HCT116 (cell line): ENCODE measurements at regions not wholly inside any gene's neighbourhood (a gene's known extent, or its start where the extent isn't known, plus 50 kb on each side); places are given as distances from the start of the nearest gene placed in this dataset.

Source experiments
- ATAC-seq: fragments of 200-7000 bp; cut with Tn5 transposase; 2 replicates; pipeline ENCODE4 v1.9.1; 2020; ENCODE audit warnings: mild to moderate bottlenecking, moderate library complexity
- BruUV-seq: library from RNA; stranded (reverse); fragments of 400-500 nt; replicated peaks from 2 replicates; lab custom pipeline; 2021; lab: Mats Ljungman, UMichigan
- CTCF ChIA-PET: fragments of 300-600 bp; sonication (Branson Sonifier 250); formaldehyde crosslinking; loops from one replicate; lab custom pipeline; 2021; ENCODE audit warnings: antibody characterized with exemption; lab: Charles Lee
- POLR2A ChIA-PET: fragments of 300-600, 350-600 bp; sonication (Branson Sonifier 250); formaldehyde crosslinking; loops from one replicate; lab custom pipeline; 2021; ENCODE audit warnings: antibody characterized with exemption; lab: Charles Lee
- RAD21 ChIA-PET, 2 experiments: fragments of 300-600 bp; sonication (Branson Sonifier 250); formaldehyde crosslinking; loops; one replicate each; lab custom pipeline; 2023; ENCODE audit warnings: low total read pairs in 2 of 2; ENCODE audit not compliant: uncharacterized antibody in 2 of 2, unreplicated experiment in 2 of 2, low non-redundant PET in 1 of 2; lab: Charles Lee
- DNase-seq: peaks from one replicate; pipeline ENCODE4 v3.0.0-alpha.2; 2010; ENCODE audit warnings: low read depth, low spot score
- H2AFZ ChIP-seq: fragments of 200-600 bp; shearing (Covaris generic), sonication (generic); 2 replicates; pipeline ENCODE4 v1.6.1; 2017; ENCODE audit warnings: low read depth, mixed run types, mixed read lengths, antibody characterized with exemption, low read length; ENCODE audit not compliant: poor library complexity, severe bottlenecking
- H3K27ac ChIP-seq: 2 replicates; pipeline ENCODE4 v1.5.1; 2012; ENCODE audit warnings: low read depth, low read length
- H3K27me3 ChIP-seq: fragments of 200-600 bp; sonication (generic); 2 replicates; pipeline ENCODE4 v1.6.1; 2016; ENCODE audit warnings: mixed run types, low read length, mixed read lengths; ENCODE audit not compliant: insufficient read depth
- H3K36me3 ChIP-seq, 2 experiments: fragments of 200-500 bp in 1 of 2; fragments of 200-600 bp in 1 of 2; sonication (Bioruptor generic) in 1 of 2; sonication (generic) in 1 of 2; 2 replicates each; pipeline versions ENCODE4 v1.5.1 to v1.6.1; 2014 to 2016; ENCODE audit warnings: low read length in 2 of 2, inconsistent platforms in 1 of 2, mixed read lengths in 1 of 2, mixed run types in 1 of 2; ENCODE audit not compliant: insufficient read depth in 2 of 2, control insufficient read depth in 1 of 2
- H3K4me1 ChIP-seq, 2 experiments: fragments of 200-600 bp in 1 of 2; sonication (generic) in 1 of 2; 2 replicates each; pipeline versions ENCODE4 v1.5.1 to v1.6.1; 2012 to 2017; ENCODE audit warnings: low read length in 2 of 2, inconsistent platforms in 1 of 2, mild to moderate bottlenecking in 1 of 2, mixed read lengths in 1 of 2, mixed run types in 1 of 2, moderate library complexity in 1 of 2; ENCODE audit not compliant: insufficient read depth in 2 of 2, control insufficient read depth in 1 of 2
- H3K4me2 ChIP-seq: fragments of 200-600 bp; sonication (generic); 2 replicates; pipeline ENCODE4 v1.6.1; 2017; ENCODE audit warnings: mixed run types, low read length, mixed read lengths
- H3K4me3 ChIP-seq, 2 experiments: fragments of 200-600 bp in 1 of 2; sonication (generic) in 1 of 2; replicated peaks in 1 of 2; 2 replicates each; pipeline ENCODE4 v1.5.1; 2011 to 2016; ENCODE audit warnings: low read length in 2 of 2, control low read depth in 1 of 2, low read depth in 1 of 2, mild to moderate bottlenecking in 1 of 2, mixed read lengths in 1 of 2, mixed run types in 1 of 2
- H3K79me2 ChIP-seq: fragments of 200-600 bp; sonication (generic); 2 replicates; pipeline ENCODE4 v1.6.1; 2017; ENCODE audit warnings: mild to moderate bottlenecking, mixed run types, low read length, moderate library complexity, mixed read lengths; ENCODE audit not compliant: insufficient read depth
- H3K9ac ChIP-seq: fragments of 200-600 bp; sonication (generic); 2 replicates; pipeline ENCODE4 v1.6.1; 2016; ENCODE audit warnings: low read length, mixed read lengths
- H3K9me2 ChIP-seq: fragments of 200-600 bp; sonication (generic), shearing (Covaris generic); 2 replicates; pipeline ENCODE4 v1.6.1; 2017; ENCODE audit warnings: mixed run types, mild to moderate bottlenecking, moderate library complexity; ENCODE audit not compliant: insufficient read depth
- H3K9me3 ChIP-seq, 2 experiments: fragments of 200-500 bp in 1 of 2; fragments of 200-600 bp in 1 of 2; sonication (Bioruptor generic) in 1 of 2; sonication (generic) in 1 of 2; 2 replicates each; pipeline ENCODE4 v1.6.1; 2014 to 2017; ENCODE audit warnings: low read length in 2 of 2, mixed read lengths in 2 of 2, inconsistent platforms in 1 of 2, low read depth in 1 of 2, mild to moderate bottlenecking in 1 of 2, mixed run types in 1 of 2, moderate library complexity in 1 of 2; ENCODE audit not compliant: control insufficient read depth in 1 of 2, insufficient read depth in 1 of 2
- H4K20me1 ChIP-seq: fragments of 200-600 bp; sonication (generic), shearing (Covaris generic); 2 replicates; pipeline ENCODE4 v1.6.1; 2017; ENCODE audit warnings: mixed run types, mild to moderate bottlenecking, moderate library complexity; ENCODE audit not compliant: insufficient read depth
- CBX3 ChIP-seq: IDR thresholded peaks from 2 replicates; pipeline ENCODE4 v1.6.1; 2012; ENCODE audit warnings: low read depth
- CEBPB ChIP-seq: IDR thresholded peaks from 2 replicates; pipeline ENCODE4 v1.6.1; 2012; ENCODE audit warnings: low read depth
- EGR1 ChIP-seq: IDR thresholded peaks from 2 replicates; pipeline ENCODE4 v1.6.1; 2012; ENCODE audit warnings: low read depth
- ELF1 ChIP-seq: IDR thresholded peaks from 2 replicates; pipeline ENCODE4 v1.6.1; 2012; ENCODE audit warnings: low read depth, borderline replicate concordance
- EZH2 ChIP-seq: fragments of 200-600 bp; sonication (generic); IDR thresholded peaks from 2 replicates; pipeline ENCODE4 v1.6.1; 2017; ENCODE audit warnings: antibody characterized with exemption, mixed run types
- FOSL1 ChIP-seq: IDR thresholded peaks from 2 replicates; pipeline ENCODE4 v1.6.1; 2012; ENCODE audit warnings: low read depth
- POLR2A ChIP-seq: IDR thresholded peaks from 2 replicates; pipeline ENCODE4 v1.7.0; 2011; ENCODE audit warnings: borderline replicate concordance; ENCODE audit not compliant: insufficient read depth, insufficient read length; ENCODE audit errors: extremely low read depth
- POLR2AphosphoS5 ChIP-seq: IDR thresholded peaks from 2 replicates; pipeline ENCODE4 v1.6.1; 2011; ENCODE audit warnings: mild to moderate bottlenecking, low read depth, low read length, moderate library complexity
- REST ChIP-seq: IDR thresholded peaks from 2 replicates; pipeline ENCODE4 v1.6.1; 2012; ENCODE audit warnings: low read depth
- SP1 ChIP-seq: IDR thresholded peaks from 2 replicates; pipeline ENCODE4 v1.6.1; 2012; ENCODE audit warnings: low read depth
- SRF ChIP-seq: IDR thresholded peaks from 2 replicates; pipeline ENCODE4 v1.6.1; 2012; ENCODE audit warnings: low read depth
- TCF7L2 ChIP-seq: IDR thresholded peaks from 2 replicates; pipeline ENCODE4 v1.7.0; 2011; ENCODE audit warnings: borderline replicate concordance, inconsistent platforms; ENCODE audit not compliant: insufficient read depth, insufficient read length; ENCODE audit errors: extremely low read depth
- YY1 ChIP-seq: IDR thresholded peaks from 2 replicates; pipeline ENCODE4 v1.6.1; 2011; ENCODE audit warnings: low read length, low read depth, moderate library complexity, mild to moderate bottlenecking; ENCODE audit not compliant: insufficient replicate concordance; ENCODE audit errors: extremely low read depth
- ZBTB33 ChIP-seq: IDR thresholded peaks from 2 replicates; pipeline ENCODE4 v1.6.1; 2011; ENCODE audit warnings: mild to moderate bottlenecking, low read length, moderate library complexity; ENCODE audit not compliant: insufficient replicate concordance; ENCODE audit errors: extremely low read depth
- ZNF274 ChIP-seq: fragments of 200-500 bp; sonication (Bioruptor generic); IDR thresholded peaks from 2 replicates; pipeline ENCODE4 v1.6.1; 2014; ENCODE audit warnings: mild to moderate bottlenecking, low read depth, low read length, inconsistent platforms
- intact Hi-C: fragments of 100-400 bp; cut with micrococcal nuclease; formaldehyde crosslinking; loops from 2 replicates; pipeline ENCODE4 v1.10.0; 2022
- TF ChIP-seq, protein P1 (sequence below): IDR thresholded peaks from 2 replicates; pipeline ENCODE4 v1.6.1; 2012

DNA sequence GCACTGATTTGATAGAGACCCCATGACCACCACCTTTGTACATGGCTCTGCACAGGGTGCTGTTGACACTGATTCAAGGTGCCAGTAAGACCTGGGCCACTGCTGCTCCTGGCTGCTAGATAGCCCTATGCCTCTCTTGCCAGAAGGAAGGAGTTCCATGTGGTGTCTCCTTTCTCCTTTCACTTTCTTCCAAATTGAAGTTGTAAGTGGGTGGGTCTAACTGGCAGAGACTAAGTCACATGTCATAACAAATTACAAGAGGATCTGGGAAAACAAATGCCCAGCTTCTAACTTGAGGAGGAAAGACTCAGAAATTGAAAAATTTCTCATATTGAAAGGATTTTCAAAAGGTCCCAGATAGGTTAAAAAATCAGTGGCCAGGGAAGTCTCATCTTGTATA is 116.8 kb downstream of the TFAP2B start:
- ChIA-PET RAD21 (no interaction called here), POLR2A (no interaction called here), CTCF (no interaction called here)
- H3K4me3 ChIP-seq = no peak overlapping the region
- TF ChIP-seq REST (no peak), POLR2A (no peak), SP1 (no peak), ZBTB33 (no peak), ELF1 (no peak), FOSL1 (no peak), YY1 (no peak), EGR1 (no peak), CBX3 (no peak), TCF7L2 (no peak), POLR2AphosphoS5 (no peak), CEBPB (no peak), SRF (no peak), EZH2 (no peak), ZNF274 (no peak)
- TF ChIP-seq, protein P1, sequence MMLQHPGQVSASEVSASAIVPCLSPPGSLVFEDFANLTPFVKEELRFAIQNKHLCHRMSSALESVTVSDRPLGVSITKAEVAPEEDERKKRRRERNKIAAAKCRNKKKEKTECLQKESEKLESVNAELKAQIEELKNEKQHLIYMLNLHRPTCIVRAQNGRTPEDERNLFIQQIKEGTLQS = no peak
- H4K20me1 ChIP-seq = no peaks in the 10 kb centered on the region
- no peaks in the 10 kb centered on the region for H3K36me3 ChIP-seq
- H3K9me3 ChIP-seq = peaks cover 18 to 26% of the 10 kb centered on the region in 2 experiments; a peak in 2 of 4 replicates
- H3K9me2 ChIP-seq = no peaks in the 10 kb centered on the region
- H3K79me2 ChIP-seq = no peaks in the 10 kb centered on the region
- BruUV-seq = no TSS peak
- DNase-seq = no peak
- no peak overlapping the region for H2AFZ ChIP-seq
- intact Hi-C loops = no loop called here
- no peak overlapping the region for H3K27ac ChIP-seq
- no peaks in the 10 kb centered on the region for H3K27me3 ChIP-seq
- H3K4me1 ChIP-seq = no peaks in the 10 kb centered on the region
- H3K9ac ChIP-seq = no peak overlapping the region
- ATAC-seq = no peak
- no peak overlapping the region for H3K4me2 ChIP-seq
